ENCODE measurements at regions not wholly inside any gene's neighbourhood (a gene's known extent, or its start where the extent isn't known, plus 50 kb on each side); places are given as distances from the start of the nearest gene placed in this dataset.

GRCh38 chr11:128327274-128327673 lies 260.1 kb downstream of the ETS1 start:
- no peak overlapping the region for H3K4me3 ChIP-seq (ENCODE audit: low read depth, low read length)
- no peak for TF ChIP-seq CTCF (IDR thresholded peaks at IDR 0.05; ENCODE audit: low read depth, low read length)

GRCh38 chr11:128326791-128327190 lies 260.6 kb downstream of the ETS1 start:
- H3K4me3 ChIP-seq (ENCODE audit: low read depth, low read length): no peak overlapping the region
- TF ChIP-seq CTCF (IDR thresholded peaks at IDR 0.05; ENCODE audit: low read depth, low read length): no peak

- TF ChIP-seq CTCF (IDR thresholded peaks at IDR 0.05; ENCODE audit: low read depth, low read length): no peak
- no peak overlapping the region for H3K4me3 ChIP-seq (ENCODE audit: low read depth, low read length)
These were observed 262.7 kb downstream of the ETS1 start for GRCh38 chr11:128324531-128325141.

- H3K4me3 ChIP-seq (ENCODE audit: low read depth, low read length): no peak overlapping the region
- no peak for TF ChIP-seq CTCF (IDR thresholded peaks at IDR 0.05; ENCODE audit: low read depth, low read length)
These were observed 263.3 kb downstream of the ETS1 start for GRCh38 chr11:128324051-128324481.

- peak; percentile 37; the same call in 1 of the 2 replicates for TF ChIP-seq CTCF (IDR thresholded peaks at IDR 0.05; ENCODE audit: low read depth, low read length)
- H3K4me3 ChIP-seq (ENCODE audit: low read depth, low read length): no peak overlapping the region
These were observed 264.0 kb downstream of the ETS1 start for GRCh38 chr11:128323381-128323780.

GRCh38 chr11:128318856-128319474 lies 268.4 kb downstream of the ETS1 start:
- no peak overlapping the region for H3K4me3 ChIP-seq (ENCODE audit: low read depth, low read length)
- TF ChIP-seq CTCF (IDR thresholded peaks at IDR 0.05; ENCODE audit: low read depth, low read length): no peak

- H3K4me3 ChIP-seq (ENCODE audit: low read depth, low read length): no peak overlapping the region
- no peak for TF ChIP-seq CTCF (IDR thresholded peaks at IDR 0.05; ENCODE audit: low read depth, low read length)
These were observed 270.7 kb downstream of the ETS1 start for GRCh38 chr11:128316541-128317227.

Measured in WI38 (cell line).